ENCODE measurements at regions not wholly inside any gene's neighbourhood (a gene's known extent, or its start where the extent isn't known, plus 50 kb on each side); places are given as distances from the start of the nearest gene placed in this dataset.
"Not testable (repeated sequence)": the region's sequence is repeated elsewhere in the genome, so short reads cannot be mapped to it uniquely, and the experiment has no call there.

DNA sequence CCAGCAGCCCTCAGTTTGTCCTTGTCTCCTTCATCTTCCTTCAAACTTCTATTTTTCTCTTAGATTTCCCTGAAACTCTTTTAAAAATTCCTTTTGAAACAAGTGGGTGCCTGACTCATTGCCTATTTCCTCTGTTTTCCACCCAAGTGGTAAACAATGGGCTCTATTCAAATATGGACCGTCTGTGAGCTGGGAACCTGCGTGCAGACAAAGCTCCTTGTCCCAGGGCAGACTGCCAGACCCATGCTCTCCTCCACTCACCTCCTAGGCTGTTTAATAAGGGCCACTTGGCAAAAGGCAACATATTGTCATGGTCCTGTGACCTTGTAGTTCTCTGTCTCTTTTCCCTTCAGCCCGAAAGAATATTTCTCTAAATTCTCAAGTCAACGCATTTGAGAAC, 332.7 kb upstream of the THBS1 start:
- DNase-seq (ENCODE audit: low spot score), result no peak

DNA sequence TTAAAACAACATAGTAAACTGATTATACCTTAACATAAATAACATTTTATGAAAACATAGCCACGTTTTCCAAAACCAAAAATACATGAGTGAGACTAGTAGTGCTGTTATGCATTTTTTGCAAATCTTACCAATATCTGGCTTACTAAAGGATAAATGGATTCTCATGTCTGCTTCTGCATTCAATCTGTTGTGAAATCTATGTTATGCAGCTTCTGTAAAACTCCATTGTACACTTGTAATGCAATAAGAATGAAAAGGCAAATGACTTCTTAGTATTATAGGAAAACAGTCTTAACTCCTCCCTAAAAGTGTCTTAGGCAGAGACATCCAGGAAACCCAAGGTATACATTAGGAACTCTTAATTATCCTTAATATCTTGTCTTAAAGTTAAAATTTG, 330.9 kb upstream of the THBS1 start:
- no peak for DNase-seq (ENCODE audit: low spot score)

DNA sequence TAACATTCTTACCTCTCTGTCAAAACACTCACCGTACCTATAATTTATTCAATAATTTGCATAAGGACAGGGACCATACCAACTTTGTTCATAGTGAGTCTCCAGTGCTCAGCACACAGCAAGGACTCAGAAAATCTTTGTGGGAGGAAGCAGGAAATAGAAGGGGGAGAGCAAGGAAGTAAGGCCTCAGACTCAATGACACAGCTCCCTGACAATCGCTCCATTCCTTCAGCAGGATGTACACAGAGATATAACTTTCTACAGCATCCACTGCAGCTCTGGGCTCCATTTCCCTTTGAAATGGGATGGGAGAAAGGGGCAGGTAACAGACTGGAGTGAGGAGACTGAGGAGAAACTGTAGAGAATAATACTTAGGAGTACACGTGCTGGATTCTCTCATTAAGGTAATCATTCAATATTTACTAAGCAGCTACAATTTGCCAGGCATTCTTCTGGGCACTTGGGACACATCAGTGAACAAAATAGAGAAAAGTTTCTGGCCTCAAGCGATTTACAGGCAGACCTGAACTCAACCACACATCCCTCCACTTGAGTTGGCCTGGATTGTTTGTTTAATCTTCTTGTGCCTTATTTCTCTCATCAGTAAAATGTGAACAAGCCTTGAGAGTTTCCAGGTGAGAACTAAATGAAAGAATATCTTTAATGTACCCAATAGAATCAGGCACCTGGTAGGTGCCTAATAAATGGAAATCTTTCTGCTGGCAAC, 330.3 kb upstream of the THBS1 start:
- no peak for DNase-seq (ENCODE audit: low spot score)

DNA sequence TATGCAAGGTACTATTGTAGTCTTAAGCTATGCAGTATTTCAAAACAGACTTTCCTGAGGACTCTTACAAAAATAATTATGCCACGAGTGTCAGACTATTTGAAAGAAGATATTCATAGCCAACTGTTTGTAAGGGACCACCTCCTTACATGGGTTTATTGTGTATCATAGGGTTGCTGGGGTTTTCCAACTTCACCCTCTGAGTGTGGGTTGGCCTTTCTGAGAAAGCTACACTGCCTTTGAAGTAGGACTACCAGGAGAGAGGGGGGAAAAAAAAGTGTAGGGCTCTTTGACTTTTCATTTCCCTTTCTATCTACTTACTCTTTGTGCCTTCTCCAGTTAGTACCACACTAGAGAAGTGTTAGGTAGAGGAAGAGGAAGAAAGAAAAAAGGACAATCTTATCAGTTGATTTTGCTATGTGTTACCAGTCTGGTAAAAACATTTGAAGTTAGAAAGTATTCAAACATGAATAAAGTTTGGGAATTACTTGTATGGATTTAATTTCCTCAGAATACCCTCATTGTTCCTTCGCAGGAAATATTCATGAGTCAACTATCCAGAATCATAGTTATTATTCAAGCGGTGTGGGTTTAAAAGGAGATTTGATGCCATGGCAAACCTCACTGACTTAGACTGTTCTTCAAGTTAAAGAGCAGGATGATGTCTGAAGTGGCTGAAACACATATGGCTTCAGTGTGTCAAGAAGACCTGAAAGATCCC, 329.3 kb upstream of the THBS1 start:
- no peak for DNase-seq (ENCODE audit: low spot score)

DNA sequence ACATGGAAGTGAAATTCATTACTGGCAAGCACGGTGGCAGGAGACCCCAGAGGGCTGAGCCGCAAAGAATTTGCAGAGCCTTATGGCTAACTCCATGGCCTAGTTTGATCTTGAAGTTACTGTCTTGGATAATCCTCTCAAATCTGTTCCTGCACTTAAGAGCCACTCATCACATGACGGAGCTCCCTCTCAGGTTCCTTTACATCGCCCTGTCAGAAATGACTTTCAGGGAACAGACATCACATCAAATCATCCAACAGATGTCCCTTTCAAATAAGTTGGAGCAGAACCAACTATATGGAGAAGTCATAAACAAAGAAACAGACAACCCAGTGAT, 328.8 kb upstream of the THBS1 start:
- no peak for DNase-seq (ENCODE audit: low spot score)

DNA sequence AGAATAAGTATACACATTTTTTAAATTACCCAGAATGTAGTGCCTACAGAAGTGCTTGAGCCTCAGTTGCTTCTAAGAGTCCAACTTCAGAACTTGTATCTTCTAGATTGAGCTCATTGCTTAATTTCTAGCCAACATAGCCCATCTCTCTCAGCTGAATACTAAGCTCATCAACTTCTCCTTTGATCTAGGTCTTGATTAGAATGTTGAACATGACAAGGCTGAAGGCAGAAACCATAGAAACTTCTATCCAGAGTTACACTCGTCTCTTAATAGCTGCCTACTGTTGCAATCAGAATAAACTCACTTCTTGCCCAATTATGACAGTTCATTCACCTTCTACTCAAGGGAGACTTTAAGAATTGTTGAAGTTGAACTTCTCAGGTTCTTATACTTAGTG, 327.3 kb upstream of the THBS1 start:
- no peak for DNase-seq (ENCODE audit: low spot score)

DNA sequence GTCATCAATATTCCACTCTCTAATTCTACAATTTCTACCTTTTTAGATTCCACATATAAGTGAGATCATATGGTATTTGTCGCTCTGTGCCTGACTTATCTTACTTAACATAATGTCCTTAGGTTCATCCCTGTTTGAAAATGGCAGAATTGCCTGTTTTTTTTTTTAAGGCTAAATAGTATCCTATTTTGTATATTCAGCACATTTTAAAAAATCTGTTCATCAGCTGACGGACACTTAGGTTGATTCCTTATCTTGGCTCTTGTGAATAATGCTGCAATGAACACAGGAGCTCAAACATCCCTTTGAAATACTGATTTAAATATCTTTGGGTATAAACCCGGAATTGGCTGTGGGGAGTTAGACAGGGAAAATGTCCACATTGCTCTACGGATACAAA, 326.7 kb upstream of the THBS1 start:
- no peak for DNase-seq (ENCODE audit: low spot score)

DNA sequence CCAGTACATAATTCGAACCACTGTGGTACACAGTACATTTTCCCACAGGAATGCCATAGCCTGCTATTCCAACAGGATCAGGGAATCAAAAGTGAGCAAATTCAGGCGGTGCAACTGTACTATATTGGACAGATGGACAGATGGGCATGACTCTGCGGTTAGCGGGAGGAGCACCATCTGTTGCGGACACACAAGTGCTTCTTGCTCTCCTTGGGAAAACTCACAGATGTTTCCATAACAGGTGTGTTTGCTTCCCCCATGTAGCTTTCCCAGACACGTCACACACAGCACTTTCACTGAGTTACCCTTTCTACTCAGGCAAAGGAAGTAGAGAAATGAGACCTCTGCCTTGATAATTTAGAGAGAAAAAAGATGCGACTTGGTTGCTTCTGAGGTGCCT, 325.1 kb upstream of the THBS1 start:
- DNase-seq (ENCODE audit: low spot score), result no peak

DNA sequence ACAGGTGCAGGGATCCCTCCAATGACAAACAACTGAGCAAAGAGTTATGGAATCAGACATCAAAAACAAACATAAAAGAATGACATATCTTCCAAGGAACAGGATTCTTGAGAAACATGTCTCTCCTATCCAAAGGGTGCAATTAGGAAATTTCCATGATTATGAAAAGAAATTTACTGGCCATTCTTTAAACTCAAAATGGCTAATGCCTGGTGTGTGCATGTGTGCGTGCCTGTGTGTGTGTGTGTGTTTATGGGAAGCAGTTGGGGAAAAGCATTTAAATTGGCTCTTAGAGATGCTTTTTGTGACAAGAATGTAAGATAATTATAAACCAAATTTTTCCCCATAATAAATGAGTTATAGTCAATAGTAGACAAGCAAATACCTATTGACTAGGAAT, 320.5 kb upstream of the THBS1 start:
- DNase-seq (ENCODE audit: low spot score), result no peak

DNA sequence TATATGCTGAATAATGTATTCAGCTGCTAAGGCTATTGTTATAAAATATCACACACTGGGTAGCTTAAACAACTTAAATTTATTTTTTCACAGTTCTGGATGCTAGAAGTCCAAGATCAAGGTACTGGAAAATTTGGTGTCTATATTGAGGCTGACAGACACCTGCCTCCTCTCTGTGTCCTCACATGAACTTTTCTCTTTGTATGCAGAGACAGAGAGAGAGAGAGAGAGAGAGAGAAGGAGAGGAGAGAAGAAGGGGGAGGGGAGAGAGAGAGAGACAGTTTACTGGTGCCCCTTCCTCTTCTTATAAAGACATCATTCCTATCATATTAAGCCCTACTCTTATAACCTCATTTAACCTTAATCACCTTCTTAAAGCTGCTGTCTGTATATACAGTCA, 320.1 kb upstream of the THBS1 start:
- DNase-seq (ENCODE audit: low spot score), result no peak

DNA sequence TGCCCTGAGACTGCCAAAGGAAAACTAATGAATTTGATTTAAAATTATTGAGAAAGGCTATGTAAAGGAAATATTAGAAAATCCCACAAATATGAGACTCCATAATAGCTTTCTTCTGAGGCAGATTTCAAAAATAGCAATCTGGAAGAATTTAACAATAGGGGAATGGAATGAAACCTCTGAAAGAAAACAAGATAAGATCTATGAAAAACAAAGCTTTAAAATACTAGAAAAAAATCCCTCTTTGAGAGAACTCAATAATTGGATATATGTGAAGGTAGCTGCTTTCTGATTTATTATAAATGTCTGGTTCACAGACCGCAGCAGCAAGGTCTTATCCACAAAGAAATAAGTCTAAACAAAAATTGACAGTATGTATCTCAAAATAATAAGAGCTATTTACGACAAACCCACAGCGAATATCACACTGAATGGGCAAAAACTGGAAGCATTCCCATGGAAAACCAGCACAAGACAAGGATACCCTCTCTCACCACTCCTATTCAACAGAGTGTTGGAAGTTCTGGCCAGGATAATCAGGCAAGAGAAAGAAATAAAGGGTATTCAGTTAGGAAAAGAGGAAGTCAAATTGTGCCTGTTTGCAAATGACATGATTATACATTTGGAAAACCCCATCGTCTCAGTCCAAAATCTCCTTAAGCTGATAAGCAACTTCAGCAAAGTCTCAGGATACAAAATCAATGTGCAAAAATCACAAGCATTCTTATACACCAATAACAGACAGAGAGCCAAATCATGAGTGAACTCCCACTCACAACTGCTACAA, 319.3 kb upstream of the THBS1 start:
- not testable (repeated sequence) for DNase-seq (ENCODE audit: low spot score)

DNA sequence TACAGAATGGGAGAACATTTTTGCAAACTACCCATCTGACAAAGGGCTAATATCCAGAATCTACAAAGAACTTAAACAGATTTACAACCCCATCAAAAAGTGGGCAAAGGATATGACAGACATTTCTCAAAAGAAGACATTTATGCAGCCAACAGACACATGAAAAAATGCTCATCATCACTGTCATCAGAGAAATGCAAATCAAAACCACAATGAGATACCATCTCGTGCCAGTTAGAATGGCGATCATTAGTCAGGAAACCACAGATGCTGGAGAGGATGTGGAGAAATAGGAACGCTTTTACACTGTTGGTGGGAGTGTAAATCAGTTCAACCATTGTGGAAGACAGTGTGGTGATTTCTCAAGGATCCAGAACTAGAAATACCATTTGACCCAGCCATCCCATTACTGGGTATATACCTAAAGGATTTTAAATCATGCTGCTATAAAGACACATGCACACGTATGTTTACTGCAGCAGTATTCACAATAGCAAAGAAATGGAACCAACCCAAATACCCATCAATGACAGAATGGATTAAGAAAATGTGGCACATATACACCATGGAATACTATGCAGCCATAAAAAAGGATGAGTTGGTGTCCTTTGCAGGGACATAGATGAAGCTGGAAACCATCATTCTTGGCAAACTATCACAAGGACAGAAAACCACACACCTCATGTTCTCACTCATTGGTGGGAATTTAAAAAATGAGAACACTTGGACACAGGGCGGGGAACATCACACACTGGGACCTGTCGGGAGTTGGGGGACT, 317.7 kb upstream of the THBS1 start:
- not testable (repeated sequence) for DNase-seq (ENCODE audit: low spot score)

DNA sequence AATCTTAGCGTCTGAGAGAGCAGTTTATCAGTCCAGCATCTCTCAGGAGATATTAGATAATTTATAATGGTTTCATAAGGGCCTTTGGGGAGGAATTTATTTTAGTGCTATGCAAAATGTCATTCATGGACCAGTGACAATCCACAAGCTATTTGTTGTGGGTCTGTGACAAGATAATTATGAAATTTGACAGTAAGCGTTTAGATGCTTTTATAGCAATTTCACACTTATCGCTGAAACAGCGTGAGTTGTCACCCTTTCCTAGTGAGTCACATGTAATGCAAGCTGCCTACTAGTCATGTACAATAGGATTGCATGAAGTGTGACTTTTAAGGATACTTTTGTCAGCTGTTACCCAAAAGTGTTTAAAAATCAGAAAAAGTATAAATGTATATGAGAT, 315.6 kb upstream of the THBS1 start:
- DNase-seq (ENCODE audit: low spot score), result no peak

DNA sequence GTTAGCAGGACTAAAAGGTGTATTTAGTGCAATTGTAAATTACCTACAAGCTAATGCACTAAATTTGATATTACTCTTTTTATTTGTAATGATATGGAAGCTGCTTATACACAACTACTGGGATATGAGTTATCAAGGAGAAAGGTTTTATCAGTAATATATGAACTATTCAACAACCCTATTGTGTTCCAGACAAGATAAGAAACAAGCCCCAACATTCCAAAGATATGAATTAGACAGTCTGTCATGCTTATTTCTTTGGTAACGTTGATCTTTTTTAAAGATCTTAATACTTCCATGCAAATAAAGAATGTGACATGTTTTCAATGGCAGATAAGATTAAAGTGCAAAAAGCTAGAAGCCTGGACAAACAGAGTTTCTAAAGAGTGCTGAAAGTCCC, 314.0 kb upstream of the THBS1 start:
- DNase-seq (ENCODE audit: low spot score), result no peak

DNA sequence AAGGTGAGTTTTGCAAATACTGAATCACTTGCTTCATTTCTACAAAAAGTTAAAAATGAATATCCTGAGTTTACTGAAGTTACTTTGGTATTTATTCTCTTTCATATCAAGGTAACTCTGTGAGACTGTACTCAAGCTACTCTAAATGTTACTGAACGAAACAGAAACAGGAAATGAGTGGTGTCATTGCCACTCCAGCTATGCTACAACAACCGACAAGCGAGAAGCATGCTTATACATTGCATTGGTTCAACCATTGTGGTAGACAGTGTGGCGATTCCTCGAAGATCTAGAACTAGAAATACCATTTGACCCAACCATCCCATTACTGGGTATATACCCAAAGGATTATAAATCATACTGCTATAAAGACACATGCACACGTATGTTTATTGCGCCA, 313.2 kb upstream of the THBS1 start:
- no peak for DNase-seq (ENCODE audit: low spot score)

DNA sequence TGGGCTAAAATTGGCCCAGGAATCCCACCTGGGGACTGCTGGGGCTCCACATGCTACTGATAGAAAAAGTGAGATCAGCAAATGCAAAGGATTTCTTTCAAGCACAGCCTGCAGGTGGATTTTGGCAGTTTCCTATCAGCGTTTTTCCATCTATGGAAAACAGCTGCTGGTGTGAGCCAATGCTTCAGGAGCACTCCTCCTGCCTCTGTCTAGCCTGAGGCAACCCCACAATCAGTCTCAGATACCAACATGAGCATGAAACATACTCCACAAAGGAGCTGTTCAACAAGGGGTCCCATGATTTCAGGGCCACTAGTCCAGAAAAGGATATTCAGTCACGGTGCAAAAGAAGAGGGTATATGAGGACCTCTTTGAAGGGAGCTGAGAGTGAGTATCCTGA, 311.5 kb upstream of the THBS1 start:
- DNase-seq (ENCODE audit: low spot score), result no peak

DNA sequence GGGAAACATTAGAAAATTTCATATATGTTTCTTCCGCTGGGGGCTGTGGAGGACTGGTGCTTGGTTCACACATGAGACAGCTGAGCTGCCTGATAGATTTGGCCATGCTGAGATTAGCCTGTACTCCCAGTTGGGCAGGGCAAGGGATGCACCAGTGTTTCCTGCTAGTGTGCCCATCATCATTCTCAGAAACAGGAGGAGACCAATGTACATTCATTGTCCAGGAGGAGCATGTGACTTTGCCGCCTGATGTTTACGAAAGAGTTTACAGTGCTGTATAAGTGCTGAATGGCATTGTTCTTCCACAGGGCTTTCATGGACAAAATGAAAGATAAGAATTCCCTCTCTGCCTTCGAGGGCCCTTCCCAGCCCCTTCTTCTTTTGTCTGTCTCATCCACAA, 311.1 kb upstream of the THBS1 start:
- DNase-seq (ENCODE audit: low spot score), result no peak

DNA sequence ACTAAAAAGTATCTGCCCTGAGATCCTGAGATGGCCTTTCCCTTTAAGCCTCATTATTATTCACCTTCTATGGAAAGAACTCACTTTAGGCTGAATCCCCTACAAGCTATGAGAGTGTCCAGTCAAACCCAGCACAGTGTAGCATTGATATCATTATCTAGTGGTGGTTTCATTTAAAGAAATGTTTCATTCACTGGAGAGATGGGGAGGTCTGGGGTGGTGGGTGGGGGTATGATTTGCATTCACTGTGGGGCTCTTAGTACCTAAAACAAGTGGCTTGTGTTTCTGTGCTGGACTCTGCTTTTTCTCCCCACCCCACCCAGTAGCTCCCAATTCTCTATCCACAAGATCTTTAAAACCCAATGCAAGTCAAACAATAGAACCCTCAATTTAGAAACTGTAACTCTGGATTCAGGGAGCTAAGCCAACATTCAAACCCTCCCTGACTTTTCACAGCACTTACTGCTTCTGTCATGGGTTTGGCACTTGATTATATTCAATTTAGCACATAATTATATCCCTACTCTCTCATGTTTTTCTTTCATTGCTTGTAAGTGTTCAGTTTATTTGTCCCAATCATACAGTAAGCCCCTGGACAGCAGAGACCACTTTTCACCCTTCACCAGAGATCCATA, 310.5 kb upstream of the THBS1 start:
- no peak for DNase-seq (ENCODE audit: low spot score)

DNA sequence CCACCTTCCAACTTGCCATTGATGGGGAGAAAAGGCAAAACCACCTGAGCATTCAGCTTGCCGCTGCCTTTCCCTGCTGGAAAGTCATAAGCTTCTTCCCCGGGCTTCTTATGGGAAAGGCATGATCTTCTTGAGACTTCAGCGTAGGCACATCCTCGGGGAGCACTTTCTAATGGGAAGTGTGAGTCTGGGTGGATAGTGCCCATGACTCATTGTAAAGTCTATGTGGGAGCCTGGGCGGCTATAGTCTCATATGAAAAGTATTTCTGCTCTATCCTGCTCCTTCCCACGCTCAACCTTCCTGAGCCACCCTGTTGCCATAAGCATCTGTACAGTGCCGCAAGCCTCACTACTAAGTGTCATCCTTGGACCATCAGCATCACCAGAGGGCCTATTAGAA, 309.9 kb upstream of the THBS1 start:
- no peak for DNase-seq (ENCODE audit: low spot score)

DNA sequence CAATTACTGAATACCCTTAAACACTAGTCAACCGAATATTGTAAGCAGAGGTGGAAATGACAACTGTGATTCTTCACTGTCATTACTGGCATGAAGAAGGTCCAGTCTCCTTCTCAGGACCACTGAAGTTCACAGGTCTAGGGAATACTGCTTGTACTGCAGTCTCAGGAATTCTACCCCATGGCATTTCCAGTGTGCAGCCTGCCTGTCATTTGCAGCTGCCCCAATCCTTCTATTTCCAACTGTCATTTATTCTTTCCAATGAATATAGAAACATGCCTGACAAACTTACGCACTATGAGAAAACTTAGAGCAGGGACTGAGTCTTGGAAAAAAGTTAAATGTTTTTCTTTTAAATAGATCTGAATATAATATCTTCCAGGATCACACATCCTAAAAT, 308.0 kb upstream of the THBS1 start:
- no peak for DNase-seq (ENCODE audit: low spot score)

DNA sequence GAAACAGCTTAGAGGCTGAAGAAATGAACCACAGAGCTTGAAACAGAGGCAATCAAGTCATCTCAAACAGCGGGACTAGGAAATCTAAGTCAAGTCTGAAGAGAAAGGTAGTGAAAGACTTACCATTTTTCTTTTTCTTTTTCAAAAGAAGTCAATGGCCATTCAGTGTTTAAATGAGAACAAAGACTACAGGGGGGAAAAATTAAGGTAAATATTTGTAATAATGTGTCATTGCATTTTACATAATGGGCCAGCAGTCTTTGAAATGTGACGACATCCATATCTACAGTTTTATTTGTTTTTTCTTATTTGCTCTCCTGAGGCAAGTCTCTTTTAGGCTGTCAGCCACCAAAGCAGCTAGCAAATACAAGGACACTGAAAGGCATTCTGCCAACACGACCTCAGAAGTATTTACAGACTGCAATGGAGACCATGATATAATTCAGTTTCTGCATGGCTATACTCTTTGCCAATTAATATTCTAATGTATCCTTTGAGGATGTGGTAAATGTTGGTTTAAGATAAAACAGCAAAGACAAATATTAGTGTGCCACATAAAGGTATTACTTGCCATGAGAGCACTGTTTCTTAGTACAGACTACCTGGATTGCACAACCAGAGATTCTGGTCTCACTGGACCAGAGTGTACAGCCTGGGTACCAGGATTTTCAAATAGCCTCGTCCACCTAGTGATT, 307.0 kb upstream of the THBS1 start:
- DNase-seq (ENCODE audit: low spot score), result no peak
